CD4-positive, alpha-beta T cell treated with Interferon alpha-2 for 1 hour (primary cell): ENCODE measurements at regions not wholly inside any gene's neighbourhood (a gene's known extent, or its start where the extent isn't known, plus 50 kb on each side); places are given as distances from the start of the nearest gene placed in this dataset.

ENCODE experiments used
- DNase-seq, 2 donors: peaks; one replicate each; pipeline ENCODE4 v3.0.0-alpha.2; 2020 to 2022

- DNase-seq, result no peak
Measured at GRCh38 chr16:63563819-63564505, 1527.7 kb upstream of the CDH8 start.

- DNase-seq, result no peak
Measured at GRCh38 chr16:63553980-63554379, 1517.7 kb upstream of the CDH8 start.

- no peak for DNase-seq
Measured at GRCh38 chr16:63539276-63539675, 1503.0 kb upstream of the CDH8 start.

- no peak for DNase-seq
Measured at GRCh38 chr16:63530974-63531373, 1494.7 kb upstream of the CDH8 start.

GRCh38 chr16:63530208-63530607 is 1494.0 kb upstream of the CDH8 start:
- no peak for DNase-seq

GRCh38 chr16:63527404-63527803 is 1491.2 kb upstream of the CDH8 start:
- no peak for DNase-seq

- DNase-seq, result no peak
Measured at GRCh38 chr16:63516394-63516793, 1480.2 kb upstream of the CDH8 start.

- no peak for DNase-seq
Measured at GRCh38 chr16:63512910-63513309, 1476.7 kb upstream of the CDH8 start.

- DNase-seq, result no peak
Measured at GRCh38 chr16:63497408-63497807, 1461.2 kb upstream of the CDH8 start.

GRCh38 chr16:63496282-63496681 is 1460.0 kb upstream of the CDH8 start:
- no peak for DNase-seq

- DNase-seq, result no peak
Measured at GRCh38 chr16:63488955-63489354, 1452.7 kb upstream of the CDH8 start.

GRCh38 chr16:63481060-63481459 is 1444.8 kb upstream of the CDH8 start:
- no peak for DNase-seq

GRCh38 chr16:63473725-63474124 is 1437.5 kb upstream of the CDH8 start:
- DNase-seq, result no peak

- DNase-seq, result no peak
Measured at GRCh38 chr16:63467513-63467912, 1431.3 kb upstream of the CDH8 start.

- no peak for DNase-seq
Measured at GRCh38 chr16:63462316-63462715, 1426.1 kb upstream of the CDH8 start.

- DNase-seq, result no peak
Measured at GRCh38 chr16:63461248-63461841, 1425.1 kb upstream of the CDH8 start.

GRCh38 chr16:63458846-63459245 is 1422.6 kb upstream of the CDH8 start:
- no peak for DNase-seq

GRCh38 chr16:63457869-63458268 is 1421.6 kb upstream of the CDH8 start:
- no peak for DNase-seq

GRCh38 chr16:63453261-63453660 is 1417.0 kb upstream of the CDH8 start:
- DNase-seq, result no peak

GRCh38 chr16:63447121-63447520 is 1410.9 kb upstream of the CDH8 start:
- no peak for DNase-seq

- no peak for DNase-seq
Measured at GRCh38 chr16:63442246-63442645, 1406.0 kb upstream of the CDH8 start.

- no peak for DNase-seq
Measured at GRCh38 chr16:63426275-63426870, 1390.1 kb upstream of the CDH8 start.

- no peak for DNase-seq
Measured at GRCh38 chr16:63422715-63423114, 1386.5 kb upstream of the CDH8 start.

- no peak for DNase-seq
Measured at GRCh38 chr16:63416712-63417111, 1380.5 kb upstream of the CDH8 start.

- DNase-seq, result no peak
Measured at GRCh38 chr16:63415014-63415413, 1378.8 kb upstream of the CDH8 start.
